Caco-2 (cell line): ENCODE measurements at regions not wholly inside any gene's neighbourhood (a gene's known extent, or its start where the extent isn't known, plus 50 kb on each side); places are given as distances from the start of the nearest gene placed in this dataset.

Source experiments
- BruUV-seq: library from RNA; stranded (reverse); fragments of 400-500 nt; replicated peaks from 2 replicates; lab custom pipeline; 2021; lab: Mats Ljungman, UMichigan
- CTCF ChIA-PET: fragments of 300-600 bp; sonication (Branson Sonifier 250); formaldehyde crosslinking; loops from one replicate; lab custom pipeline; 2022; ENCODE audit warnings: antibody characterized with exemption; lab: Charles Lee
- POLR2A ChIA-PET: fragments of 300-600 bp; sonication (Branson Sonifier 250); formaldehyde crosslinking; loops from one replicate; lab custom pipeline; 2022; ENCODE audit warnings: antibody characterized with exemption; lab: Charles Lee
- DNase-seq, 2 experiments: peaks; one replicate each; pipeline versions ENCODE4 v3.0.0 to v3.0.0-alpha.2; 2020 to 2022
- H3K27me3 ChIP-seq: replicated peaks from 2 replicates; pipeline ENCODE4 v1.6.0; 2011; ENCODE audit warnings: low read length; ENCODE audit not compliant: control insufficient read depth, insufficient read depth
- H3K36me3 ChIP-seq: 2 replicates; pipeline ENCODE4 v1.5.1; 2011; ENCODE audit warnings: low read length; ENCODE audit not compliant: control insufficient read depth, insufficient read depth
- H3K4me1 ChIP-seq: fragments of 250-450 bp; sonication (Bioruptor Pico); 2 replicates; pipeline ENCODE4 v1.5.1; 2020; ENCODE audit warnings: mild to moderate bottlenecking
- H3K4me3 ChIP-seq: 2 replicates; pipeline ENCODE4 v1.5.1; 2011; ENCODE audit warnings: low read depth, mild to moderate bottlenecking, control low read depth, low read length
- H3K9me3 ChIP-seq: fragments of 250-450 bp; sonication (Bioruptor Pico); 2 replicates; pipeline ENCODE4 v1.5.1; 2020; ENCODE audit warnings: mild to moderate bottlenecking, moderate library complexity
- H3K27ac Mint-ChIP-seq: one replicate; pipeline ENCODE4 v1.8.0; 2022; ENCODE audit warnings: mixed read lengths; ENCODE audit not compliant: unreplicated experiment
- H3K27me3 Mint-ChIP-seq: one replicate; pipeline ENCODE4 v1.8.0; 2022; ENCODE audit warnings: mixed read lengths; ENCODE audit not compliant: insufficient read depth, unreplicated experiment
- H3K36me3 Mint-ChIP-seq: one replicate; pipeline ENCODE4 v1.8.0; 2022; ENCODE audit warnings: mild to moderate bottlenecking, mixed read lengths; ENCODE audit not compliant: insufficient read depth, unreplicated experiment
- H3K4me1 Mint-ChIP-seq: one replicate; pipeline ENCODE4 v1.8.0; 2022; ENCODE audit warnings: low read depth, mixed read lengths; ENCODE audit not compliant: unreplicated experiment
- H3K4me3 Mint-ChIP-seq: one replicate; pipeline ENCODE4 v1.8.0; 2022; ENCODE audit warnings: mild to moderate bottlenecking, moderate library complexity, mixed read lengths; ENCODE audit not compliant: unreplicated experiment
- H3K9me3 Mint-ChIP-seq: one replicate; pipeline ENCODE4 v1.8.0; 2022; ENCODE audit warnings: mixed read lengths; ENCODE audit not compliant: unreplicated experiment
- intact Hi-C: fragments of 100-400 bp; cut with micrococcal nuclease; formaldehyde crosslinking; loops from one replicate; pipeline ENCODE4 v1.10.0; 2022; ENCODE audit not compliant: unreplicated experiment
- TF ChIP-seq, protein P1 (sequence below), 2 experiments: fragments of 200-600 bp in 1 of 2; IDR thresholded peaks; 1 replicate in 1 of 2; 2 replicates in 1 of 2; pipeline versions ENCODE4 v1.5.1 to v1.8.0; 2011 to 2022; ENCODE audit warnings: antibody characterized with exemption in 1 of 2, control low read depth in 1 of 2, inconsistent platforms in 1 of 2, low read depth in 1 of 2, low read length in 1 of 2, mild to moderate bottlenecking in 1 of 2, moderate library complexity in 1 of 2; ENCODE audit not compliant: insufficient read depth in 1 of 2, severe bottlenecking in 1 of 2, unreplicated experiment in 1 of 2

DNA sequence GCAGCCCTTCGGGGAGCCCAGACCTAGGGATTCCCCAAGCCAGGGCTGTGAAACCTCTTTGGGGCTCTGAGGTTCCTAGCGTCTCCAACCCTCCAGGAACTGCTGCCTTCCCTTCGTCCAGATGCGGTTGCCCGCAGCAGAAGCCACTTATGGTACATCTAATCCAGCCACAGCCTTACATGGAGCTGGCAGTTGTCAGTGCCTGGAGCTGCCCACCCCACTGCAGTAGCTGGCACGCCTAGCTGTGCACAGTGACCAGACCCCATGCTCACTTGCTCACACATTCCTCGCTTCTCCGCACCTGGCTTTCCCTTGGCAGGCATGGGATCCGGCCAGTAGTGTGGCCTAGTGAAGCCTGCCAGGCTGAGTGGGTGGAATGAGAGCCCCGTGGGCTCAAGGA lies 547.6 kb downstream of the TBC1D32 start:
- no peaks in the 10 kb centered on the region for H3K9me3 Mint-ChIP-seq
- TF ChIP-seq, protein P1, sequence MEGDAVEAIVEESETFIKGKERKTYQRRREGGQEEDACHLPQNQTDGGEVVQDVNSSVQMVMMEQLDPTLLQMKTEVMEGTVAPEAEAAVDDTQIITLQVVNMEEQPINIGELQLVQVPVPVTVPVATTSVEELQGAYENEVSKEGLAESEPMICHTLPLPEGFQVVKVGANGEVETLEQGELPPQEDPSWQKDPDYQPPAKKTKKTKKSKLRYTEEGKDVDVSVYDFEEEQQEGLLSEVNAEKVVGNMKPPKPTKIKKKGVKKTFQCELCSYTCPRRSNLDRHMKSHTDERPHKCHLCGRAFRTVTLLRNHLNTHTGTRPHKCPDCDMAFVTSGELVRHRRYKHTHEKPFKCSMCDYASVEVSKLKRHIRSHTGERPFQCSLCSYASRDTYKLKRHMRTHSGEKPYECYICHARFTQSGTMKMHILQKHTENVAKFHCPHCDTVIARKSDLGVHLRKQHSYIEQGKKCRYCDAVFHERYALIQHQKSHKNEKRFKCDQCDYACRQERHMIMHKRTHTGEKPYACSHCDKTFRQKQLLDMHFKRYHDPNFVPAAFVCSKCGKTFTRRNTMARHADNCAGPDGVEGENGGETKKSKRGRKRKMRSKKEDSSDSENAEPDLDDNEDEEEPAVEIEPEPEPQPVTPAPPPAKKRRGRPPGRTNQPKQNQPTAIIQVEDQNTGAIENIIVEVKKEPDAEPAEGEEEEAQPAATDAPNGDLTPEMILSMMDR (IDR thresholded peaks at IDR 0.05; ENCODE audit: insufficient read depth in 1 of 2, low read depth in 1 of 2, low read length in 1 of 2, severe bottlenecking in 1 of 2, unreplicated experiment in 1 of 2) = no peak
- POLR2A ChIA-PET = no interaction called here
- H3K36me3 Mint-ChIP-seq = no peaks in the 10 kb centered on the region
- Histone ChIP-seq H3K4me3 (no peak overlapping the region), H3K9me3 (no peaks in the 10 kb centered on the region), H3K4me1 (no peaks in the 10 kb centered on the region), H3K27me3 (no peaks in the 10 kb centered on the region), H3K36me3 (no peaks in the 10 kb centered on the region)
- CTCF ChIA-PET = no interaction called here
- H3K4me1 Mint-ChIP-seq = no peaks in the 10 kb centered on the region
- H3K27me3 Mint-ChIP-seq = no peaks in the 10 kb centered on the region
- no peak for DNase-seq
- H3K4me3 Mint-ChIP-seq = no peak overlapping the region
- no peak overlapping the region for H3K27ac Mint-ChIP-seq
- BruUV-seq = no TSS peak
- intact Hi-C loops = no loop called here

DNA sequence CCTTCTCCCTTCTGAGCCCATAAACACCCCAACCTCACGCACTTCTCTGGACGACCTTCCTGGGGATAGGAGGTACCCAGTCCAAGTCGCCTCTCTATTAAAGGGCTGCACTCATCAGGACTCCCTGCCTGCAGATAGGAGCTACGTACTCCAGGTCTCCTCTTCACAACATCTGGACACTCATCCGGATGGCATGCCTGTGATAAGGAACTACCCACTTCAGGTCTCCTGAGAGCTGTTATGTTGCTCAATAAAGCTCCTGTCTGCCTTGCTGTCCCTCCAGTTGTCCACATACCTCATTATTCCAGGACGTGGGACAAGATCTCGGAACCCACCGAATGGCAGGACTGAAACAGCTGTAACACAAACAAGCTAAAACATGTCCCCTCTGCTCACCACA lies 548.0 kb downstream of the TBC1D32 start:
- BruUV-seq = no TSS peak

DNA sequence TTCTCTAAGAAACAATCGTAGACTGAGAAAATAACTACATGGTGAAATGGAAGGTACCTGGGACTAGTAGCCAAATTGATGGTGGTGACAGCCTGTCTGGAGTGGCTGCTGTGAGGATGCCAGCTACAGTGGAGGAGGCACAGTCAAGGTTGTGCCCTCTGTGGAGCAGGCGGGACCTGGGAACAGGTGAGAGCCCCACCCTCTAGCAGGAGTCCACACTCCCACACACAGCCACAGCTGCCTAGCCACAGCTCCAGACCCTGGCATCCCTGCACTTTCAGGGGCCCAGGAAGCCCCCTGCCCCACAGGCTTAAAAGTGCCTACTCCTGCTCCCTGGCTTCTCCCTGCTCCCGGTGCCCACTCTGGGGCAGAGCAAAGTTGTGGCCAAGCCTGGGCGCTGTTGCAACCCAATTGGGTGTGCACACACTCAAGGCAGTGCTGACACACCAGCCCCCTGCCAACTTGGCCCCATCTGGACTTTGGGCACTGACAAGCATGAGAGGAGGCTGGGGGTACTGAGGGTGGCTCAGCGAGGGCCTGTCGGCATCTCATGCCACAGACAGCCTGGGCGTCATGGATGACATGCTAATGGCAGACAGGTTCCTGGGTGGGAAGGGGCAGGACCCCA lies 548.7 kb downstream of the TBC1D32 start:
- H3K36me3 Mint-ChIP-seq = no peaks in the 10 kb centered on the region
- ChIA-PET CTCF (no interaction called here), POLR2A (no interaction called here)
- Histone ChIP-seq H3K9me3 (no peaks in the 10 kb centered on the region), H3K27me3 (no peaks in the 10 kb centered on the region), H3K36me3 (no peaks in the 10 kb centered on the region), H3K4me3 (no peak overlapping the region), H3K4me1 (no peaks in the 10 kb centered on the region)
- DNase-seq = no peak
- no peak overlapping the region for H3K4me3 Mint-ChIP-seq
- H3K4me1 Mint-ChIP-seq = no peaks in the 10 kb centered on the region
- TF ChIP-seq, protein P1 (IDR thresholded peaks at IDR 0.05; ENCODE audit: insufficient read depth in 1 of 2, low read depth in 1 of 2, low read length in 1 of 2, severe bottlenecking in 1 of 2, unreplicated experiment in 1 of 2) = no peak
- BruUV-seq = no TSS peak
- no peak overlapping the region for H3K27ac Mint-ChIP-seq
- intact Hi-C loops = no loop called here
- H3K27me3 Mint-ChIP-seq = no peaks in the 10 kb centered on the region
- H3K9me3 Mint-ChIP-seq = no peaks in the 10 kb centered on the region

More for the DNA sequence above, 548.0 kb downstream of the TBC1D32 start:
- TF ChIP-seq, protein P1 (IDR thresholded peaks at IDR 0.05; ENCODE audit: insufficient read depth in 1 of 2, low read depth in 1 of 2, low read length in 1 of 2, severe bottlenecking in 1 of 2, unreplicated experiment in 1 of 2) = no peak
- Mint-ChIP-seq H3K27ac (no peak overlapping the region), H3K36me3 (no peaks in the 10 kb centered on the region), H3K27me3 (no peaks in the 10 kb centered on the region), H3K4me1 (no peaks in the 10 kb centered on the region), H3K9me3 (no peaks in the 10 kb centered on the region), H3K4me3 (no peak overlapping the region)
- Histone ChIP-seq H3K36me3 (no peaks in the 10 kb centered on the region), H3K27me3 (no peaks in the 10 kb centered on the region), H3K4me3 (no peak overlapping the region), H3K9me3 (no peaks in the 10 kb centered on the region), H3K4me1 (no peaks in the 10 kb centered on the region)
- DNase-seq = no peak
- ChIA-PET POLR2A (no interaction called here), CTCF (no interaction called here)
- intact Hi-C loops = no loop called here
